ENCODE measurements at regions not wholly inside any gene's neighbourhood (a gene's known extent, or its start where the extent isn't known, plus 50 kb on each side); places are given as distances from the start of the nearest gene placed in this dataset.

DNA sequence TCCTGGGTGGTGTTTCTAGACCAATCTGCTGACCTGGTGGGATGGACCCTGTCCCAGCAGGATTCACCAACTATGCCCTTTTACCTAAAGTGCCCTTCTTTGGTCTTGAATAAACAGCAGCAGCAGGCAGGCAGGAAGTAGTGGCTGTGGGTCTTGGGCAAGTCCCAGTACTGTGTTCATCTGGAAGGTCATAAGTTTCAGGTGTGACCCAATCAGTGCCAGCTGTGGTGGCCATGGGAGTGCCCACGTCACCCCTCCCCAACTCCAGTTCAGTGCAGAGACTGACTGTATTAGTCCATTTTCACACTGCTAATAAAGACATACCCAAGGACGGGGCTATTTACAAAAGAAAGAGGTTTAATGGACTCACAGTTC lies 148.3 kb upstream of the SRD5A2 start:
- no peak for TF ChIP-seq POLR2AphosphoS5 (IDR thresholded peaks at IDR 0.05)
- TF ChIP-seq, protein P1, sequence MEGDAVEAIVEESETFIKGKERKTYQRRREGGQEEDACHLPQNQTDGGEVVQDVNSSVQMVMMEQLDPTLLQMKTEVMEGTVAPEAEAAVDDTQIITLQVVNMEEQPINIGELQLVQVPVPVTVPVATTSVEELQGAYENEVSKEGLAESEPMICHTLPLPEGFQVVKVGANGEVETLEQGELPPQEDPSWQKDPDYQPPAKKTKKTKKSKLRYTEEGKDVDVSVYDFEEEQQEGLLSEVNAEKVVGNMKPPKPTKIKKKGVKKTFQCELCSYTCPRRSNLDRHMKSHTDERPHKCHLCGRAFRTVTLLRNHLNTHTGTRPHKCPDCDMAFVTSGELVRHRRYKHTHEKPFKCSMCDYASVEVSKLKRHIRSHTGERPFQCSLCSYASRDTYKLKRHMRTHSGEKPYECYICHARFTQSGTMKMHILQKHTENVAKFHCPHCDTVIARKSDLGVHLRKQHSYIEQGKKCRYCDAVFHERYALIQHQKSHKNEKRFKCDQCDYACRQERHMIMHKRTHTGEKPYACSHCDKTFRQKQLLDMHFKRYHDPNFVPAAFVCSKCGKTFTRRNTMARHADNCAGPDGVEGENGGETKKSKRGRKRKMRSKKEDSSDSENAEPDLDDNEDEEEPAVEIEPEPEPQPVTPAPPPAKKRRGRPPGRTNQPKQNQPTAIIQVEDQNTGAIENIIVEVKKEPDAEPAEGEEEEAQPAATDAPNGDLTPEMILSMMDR (IDR thresholded peaks at IDR 0.05) = no peak
